SHP77 (cell line): ENCODE measurements at regions not wholly inside any gene's neighbourhood (a gene's known extent, or its start where the extent isn't known, plus 50 kb on each side); places are given as distances from the start of the nearest gene placed in this dataset.
"Not testable (repeated sequence)": the region's sequence is repeated elsewhere in the genome, so short reads cannot be mapped to it uniquely, and the experiment has no call there.

Source experiments
- DNase-seq, 2 experiments: peaks; one replicate each; lab custom pipeline; 2025; lab: John Stamatoyannopoulos, UW

DNA sequence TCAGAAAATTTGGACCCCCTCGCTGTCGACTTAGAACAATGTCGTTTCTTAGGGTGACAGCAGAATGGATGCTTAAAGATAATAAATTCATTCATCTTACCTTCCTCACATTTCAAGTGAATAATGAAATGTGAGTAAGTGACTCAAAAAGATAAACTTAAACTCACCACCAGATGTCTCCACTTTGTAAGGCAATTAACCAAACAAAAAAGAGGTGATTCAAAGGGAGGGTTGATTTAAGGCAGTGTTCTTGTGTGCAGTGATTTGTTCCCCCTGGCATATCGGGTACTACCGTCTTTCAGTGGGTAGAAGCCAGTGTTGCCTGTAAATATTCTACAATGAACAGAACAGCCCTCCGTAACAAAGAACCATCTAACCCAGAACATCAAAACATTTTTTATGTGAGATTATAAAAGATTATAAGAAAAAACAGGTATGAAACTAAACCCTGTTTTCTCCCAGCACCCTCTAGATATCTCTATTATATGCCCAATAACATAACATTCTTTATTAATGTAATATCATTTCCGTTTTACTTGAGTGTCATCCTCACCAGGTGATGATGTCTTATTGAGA is 589.7 kb downstream of the CBLN4 start:
- peak; percentile 32 to 39 for DNase-seq

DNA sequence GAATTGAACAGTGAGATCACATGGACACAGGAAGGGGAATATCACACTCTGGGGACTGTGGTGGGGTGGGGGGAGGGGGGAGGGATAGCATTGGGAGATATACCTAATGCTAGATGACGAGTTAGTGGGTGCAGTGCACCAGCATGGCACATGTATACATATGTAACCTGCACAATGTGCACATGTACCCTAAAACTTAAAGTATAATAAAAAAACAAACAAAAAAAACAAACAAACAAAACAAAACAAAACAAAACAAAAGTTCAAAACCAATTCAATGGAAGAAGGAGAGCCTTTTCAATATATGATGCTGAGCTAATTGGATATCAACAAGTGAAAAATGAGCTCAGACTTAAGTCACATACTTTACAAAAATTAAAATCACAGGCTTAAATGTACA is 592.8 kb downstream of the CBLN4 start:
- DNase-seq, result not testable (repeated sequence)

DNA sequence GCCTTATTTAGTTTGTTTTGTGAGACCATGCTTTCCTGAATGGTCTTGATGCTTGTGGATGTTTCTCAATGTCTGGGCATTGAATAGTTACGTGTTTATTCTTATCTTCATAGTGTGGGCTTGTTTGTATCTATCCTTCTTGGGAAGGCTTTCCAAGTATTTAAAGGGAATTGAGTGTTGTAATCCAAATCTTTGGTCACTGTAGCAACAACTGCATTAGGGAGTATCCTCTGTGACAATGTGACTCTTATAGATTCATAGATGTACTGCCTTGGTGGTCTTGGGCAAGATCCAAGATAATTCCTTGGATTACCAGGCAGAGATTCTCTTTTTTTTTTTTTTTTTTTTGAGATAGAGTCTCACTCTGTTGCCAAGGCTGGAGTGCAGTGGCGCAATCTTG is 598.4 kb downstream of the CBLN4 start:
- no peak for DNase-seq

DNA sequence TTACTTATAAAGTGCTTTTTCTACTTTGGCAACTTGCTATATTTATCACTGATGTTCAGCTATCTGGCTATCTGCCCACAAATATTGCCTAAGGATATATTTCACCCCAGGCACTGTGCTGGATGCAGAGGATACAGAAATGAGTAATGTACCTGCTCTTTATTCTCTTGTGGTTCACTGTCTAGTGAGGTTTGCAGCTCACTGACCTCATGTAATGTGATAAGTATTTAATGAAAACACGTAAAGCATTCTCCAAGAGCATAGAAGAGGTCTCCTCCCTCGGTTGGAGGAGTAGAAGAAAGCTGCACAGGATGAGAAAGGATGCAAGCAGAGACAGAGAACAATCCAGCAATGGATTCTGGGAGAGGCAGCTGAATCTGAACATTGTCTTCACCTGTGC is 610.7 kb downstream of the CBLN4 start:
- no peak for DNase-seq

DNA sequence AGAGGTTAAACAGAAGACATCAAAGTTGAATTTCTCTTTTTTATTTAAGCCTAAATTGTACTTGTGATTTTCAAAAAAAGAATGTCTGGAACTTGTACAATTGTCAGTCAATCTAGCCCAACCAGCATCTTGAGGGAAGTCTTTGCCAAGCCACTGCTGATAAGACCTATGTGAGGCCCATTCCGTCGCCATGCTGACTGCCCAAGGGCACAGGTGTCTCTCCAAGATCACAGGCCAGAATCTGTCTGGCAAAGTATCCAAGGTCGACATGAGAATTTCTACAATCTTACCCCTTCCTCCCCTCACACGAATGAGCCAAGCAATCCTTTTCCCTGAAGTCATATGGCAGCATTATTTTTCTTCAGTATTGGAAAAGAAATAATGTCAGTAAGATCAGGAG is 614.5 kb downstream of the CBLN4 start:
- DNase-seq, result no peak

DNA sequence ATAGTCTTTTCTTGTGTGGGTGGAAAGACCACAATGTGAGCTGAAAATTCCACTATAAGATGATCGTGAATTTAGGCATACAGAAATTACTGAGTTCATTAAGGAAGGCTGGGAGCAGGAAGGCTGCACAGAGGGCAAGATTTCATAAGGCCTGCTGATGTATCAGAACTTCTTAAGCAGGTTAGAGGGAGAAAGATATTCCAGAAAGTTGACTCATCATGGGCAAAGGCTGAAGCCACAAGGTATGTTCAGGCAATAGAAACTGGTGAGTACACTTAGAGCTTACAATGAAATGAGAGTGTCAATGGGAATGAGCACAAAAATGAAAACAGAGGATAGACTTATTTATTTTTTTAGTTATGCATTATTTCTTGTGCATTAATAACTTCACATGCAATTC is 618.6 kb downstream of the CBLN4 start:
- no peak for DNase-seq

DNA sequence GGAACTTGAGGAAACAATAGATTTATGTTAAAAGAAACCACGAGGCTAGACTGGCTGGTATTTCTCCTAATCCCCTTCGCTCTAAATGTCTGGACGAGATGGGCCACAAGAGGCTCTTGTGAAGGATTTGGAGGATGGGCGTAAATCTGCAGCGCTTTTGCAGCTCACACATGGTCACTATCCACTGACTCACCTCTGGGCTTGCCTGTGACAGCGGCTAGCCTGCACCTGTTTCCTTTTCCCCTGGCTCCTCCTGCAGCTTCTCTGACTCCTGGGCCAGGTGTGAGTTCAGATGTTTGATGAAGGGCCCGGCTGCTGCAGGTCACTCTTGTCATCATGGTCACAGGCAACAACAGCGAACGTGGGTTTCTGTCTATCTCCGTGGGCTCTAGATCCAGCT is 629.4 kb downstream of the CBLN4 start:
- peak; percentile 35 to 50 for DNase-seq

DNA sequence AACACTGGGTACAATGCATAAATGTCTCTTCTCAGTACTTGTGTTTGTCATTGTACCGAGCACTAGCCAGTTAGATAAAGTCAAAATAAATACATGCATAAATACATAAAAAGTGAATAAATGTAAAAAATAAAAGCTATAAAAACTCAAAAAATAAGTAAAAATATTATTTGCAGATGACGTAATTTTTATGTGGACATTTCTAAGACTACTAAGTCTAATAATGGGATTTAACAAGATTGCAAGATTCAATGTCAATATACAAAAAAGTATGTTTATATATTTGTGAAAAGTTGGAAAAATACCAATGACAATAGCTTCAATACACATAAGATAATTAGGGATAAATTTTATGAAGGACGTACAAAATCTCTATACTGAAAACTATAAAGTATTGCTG is 639.6 kb downstream of the CBLN4 start:
- DNase-seq, result no peak

DNA sequence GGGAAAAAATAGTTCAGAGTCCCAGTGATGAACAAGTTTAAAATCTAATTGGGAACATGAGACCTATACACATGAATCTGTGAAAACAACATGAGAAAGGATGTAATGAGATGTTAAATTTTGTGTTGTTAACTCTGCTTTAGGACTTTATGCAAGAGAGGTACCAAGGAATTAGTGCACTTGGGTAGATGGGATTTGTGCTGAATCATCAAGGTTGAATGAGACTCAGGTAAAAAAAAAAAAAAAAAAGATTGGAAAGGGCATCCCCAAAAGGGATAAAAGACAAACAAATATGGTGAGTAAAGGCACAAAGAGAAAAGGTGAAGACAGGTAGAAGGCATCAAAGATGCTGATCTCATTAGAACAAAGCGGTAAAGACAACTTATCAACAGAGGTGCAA is 644.4 kb downstream of the CBLN4 start:
- no peak for DNase-seq

DNA sequence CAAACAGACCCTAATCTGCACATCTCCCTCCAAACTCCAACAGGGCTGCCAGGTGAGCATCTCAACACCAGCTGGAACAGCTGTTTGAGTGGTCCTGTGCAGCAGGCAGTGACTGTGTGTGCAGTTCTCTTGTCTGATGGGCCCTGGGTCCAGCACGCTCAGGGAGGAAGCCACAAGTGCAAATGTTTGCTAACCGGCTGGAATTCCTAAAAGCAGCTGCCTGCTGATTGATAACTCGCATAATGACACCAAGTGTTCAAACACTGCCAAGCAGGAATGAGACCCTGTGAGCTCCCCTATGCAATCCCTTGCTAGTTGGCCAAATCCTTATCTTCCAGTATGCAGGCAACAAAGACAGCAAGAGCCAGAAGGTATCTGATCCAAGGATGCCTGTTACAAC is 650.6 kb downstream of the CBLN4 start:
- peak; percentile 93 to 94 for DNase-seq

DNA sequence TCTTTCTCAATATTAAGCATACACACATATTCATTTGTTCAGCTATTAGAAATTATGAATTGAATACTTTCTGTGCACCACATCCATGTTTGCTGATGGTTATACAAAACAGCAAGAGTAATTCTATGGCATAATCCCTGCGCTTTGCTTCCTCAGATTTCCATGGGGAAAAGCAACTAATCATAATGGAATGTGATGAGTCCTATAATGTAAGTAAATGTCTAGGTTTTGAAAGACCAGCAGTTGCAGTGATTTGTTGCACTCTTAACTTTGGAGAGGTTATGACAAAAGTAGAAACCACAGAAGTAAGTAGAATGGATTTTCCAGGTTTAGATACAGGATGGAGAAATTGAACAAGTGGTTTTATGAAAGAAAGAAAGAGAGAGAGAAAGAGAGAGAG is 652.1 kb downstream of the CBLN4 start:
- DNase-seq, result no peak

DNA sequence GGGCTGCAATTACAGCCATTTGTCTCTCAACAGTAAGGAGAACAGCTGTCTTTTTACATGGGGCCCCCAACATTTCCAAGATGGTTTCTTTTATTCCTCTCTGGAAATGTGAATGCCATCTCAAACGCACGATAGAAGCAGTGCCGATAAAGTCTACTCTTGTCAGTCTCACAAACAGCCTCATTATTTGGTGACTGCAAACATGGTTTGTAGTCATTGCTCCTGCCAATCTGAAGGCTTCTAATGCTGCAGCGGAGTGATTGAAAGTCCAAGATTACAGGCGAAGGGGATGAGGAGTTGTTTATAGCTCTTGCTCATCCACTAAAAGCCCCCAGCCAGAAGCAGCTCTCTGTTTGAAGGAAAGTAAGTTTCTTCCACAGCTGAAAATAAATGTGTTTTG is 657.1 kb downstream of the CBLN4 start:
- DNase-seq, result no peak

DNA sequence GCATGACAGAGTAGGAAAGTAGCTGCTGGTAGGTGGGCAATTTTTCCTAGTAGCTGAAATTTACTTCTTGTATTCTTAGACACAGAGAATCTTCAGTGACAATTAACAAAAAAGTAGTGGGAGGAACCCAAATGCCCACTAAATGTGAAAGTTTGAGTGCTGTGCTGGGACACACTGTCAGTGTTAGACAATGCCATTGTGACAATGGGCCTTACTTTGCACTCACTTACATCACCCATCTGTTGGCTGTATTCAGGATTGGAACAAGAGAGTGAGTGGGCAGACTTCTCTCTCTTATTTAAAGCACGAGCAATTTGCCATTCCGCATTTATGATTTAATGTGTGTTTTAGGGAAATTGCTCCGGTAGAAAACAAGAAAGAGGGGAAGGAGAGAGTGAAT is 662.5 kb downstream of the CBLN4 start:
- no peak for DNase-seq

DNA sequence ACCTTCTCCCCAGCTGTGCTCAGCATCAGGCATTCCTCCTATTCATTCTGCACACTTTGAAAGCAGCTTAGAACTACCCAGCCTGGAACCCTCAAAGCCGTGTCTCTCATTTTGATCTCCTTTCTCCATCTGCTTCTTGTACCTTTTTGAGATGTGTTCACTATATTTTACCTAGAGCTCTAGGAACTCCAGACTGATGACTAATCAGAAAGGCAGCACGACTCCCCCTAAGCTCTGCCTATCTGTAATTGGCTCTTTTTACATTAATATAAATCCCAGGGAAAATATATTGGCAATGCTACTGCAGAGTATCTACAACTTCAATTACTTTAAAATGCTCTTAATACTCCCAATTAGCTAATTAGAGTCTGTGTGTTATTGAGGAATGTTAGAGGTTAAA is 671.5 kb downstream of the CBLN4 start:
- no peak for DNase-seq

DNA sequence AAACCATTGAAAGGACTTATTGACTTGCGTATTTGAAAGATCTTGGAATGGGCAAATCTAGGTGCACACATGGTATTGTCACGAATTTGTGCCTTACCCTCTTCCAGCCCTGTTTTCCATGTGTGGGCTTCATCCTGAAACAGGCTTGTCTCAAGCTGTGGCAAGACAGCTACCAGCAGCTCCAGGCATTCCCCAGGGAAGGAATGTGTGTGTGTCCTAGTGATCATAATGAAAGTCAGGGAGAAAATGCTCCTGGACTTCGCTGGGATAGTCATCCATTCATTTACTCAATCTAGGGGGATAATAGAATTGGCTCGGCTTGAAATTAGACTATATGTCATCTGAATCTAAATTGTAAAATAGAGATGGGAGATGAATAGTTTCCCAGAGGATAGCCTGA is 676.2 kb downstream of the CBLN4 start:
- no peak for DNase-seq

DNA sequence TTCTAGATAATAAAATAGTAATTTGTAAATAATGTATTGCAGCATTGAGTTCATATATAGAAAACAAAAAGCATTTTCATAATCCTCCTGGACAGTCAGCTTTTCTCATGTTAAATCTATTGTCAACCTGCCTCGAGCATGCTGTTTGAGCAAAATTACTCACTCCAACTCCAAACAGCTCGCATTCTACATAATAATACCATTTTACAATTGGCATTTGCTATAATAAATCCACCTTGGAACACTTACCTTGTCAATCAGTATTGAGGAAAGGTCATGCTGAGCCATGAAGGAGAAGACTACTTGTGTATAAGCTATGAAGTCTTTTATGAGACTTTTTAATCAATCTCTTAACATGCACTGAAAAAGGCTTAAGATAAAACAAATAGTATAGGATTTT is 682.6 kb downstream of the CBLN4 start:
- DNase-seq, result no peak

DNA sequence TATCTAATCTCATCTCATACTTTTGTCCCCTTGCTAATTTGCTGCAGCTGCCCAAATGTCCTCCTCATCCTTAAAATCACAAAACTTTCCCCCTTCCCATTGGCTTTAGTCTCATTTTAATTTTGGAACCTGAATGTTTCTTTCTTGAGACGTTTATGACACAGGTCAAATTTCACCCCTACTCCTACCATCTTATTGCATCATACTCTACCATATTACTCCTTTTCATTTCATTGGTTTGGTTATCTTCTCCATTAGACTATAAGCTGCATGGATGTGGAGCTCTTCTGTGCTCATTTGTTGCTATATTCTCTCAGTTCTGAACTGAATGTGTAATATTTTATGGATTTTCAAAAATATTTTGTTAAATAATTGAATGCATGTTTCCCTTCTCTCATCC is 688.6 kb downstream of the CBLN4 start:
- no peak for DNase-seq

DNA sequence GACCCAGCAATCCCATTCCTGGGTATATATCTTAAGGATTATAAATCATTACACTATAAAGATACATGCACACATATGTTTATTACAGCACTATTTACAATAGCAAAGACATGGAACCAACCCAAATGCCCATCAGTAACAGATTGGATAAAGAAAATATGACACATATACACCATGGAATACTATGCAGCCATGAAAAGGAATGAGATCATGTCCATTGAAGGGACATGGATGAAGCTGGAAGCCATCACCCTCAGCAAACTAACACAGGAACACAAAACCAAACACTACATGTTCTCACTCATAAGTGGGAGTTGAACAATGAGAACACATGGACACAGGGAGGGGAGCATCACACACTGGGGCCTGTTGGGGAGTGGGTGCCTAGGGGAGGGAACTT is 694.5 kb downstream of the CBLN4 start:
- not testable (repeated sequence) for DNase-seq

DNA sequence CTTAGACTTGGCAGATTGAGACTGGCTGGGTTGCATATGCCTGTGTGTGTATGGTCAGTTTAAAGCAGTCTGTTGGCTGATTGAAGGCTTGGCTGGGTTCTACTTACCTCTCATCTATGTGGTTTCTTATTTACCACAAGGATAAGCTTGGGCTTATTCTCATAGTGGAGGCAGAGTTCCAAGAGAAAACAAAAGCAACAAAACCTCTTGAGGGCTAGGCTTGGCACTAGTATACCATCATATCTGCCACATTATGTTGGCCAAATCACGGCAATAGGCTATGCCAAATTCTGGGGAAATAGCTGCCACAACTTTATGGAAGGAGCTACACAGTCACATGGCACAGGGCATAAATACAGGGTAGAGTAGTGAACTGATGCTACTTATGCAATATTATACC is 714.1 kb downstream of the CBLN4 start:
- no peak for DNase-seq

DNA sequence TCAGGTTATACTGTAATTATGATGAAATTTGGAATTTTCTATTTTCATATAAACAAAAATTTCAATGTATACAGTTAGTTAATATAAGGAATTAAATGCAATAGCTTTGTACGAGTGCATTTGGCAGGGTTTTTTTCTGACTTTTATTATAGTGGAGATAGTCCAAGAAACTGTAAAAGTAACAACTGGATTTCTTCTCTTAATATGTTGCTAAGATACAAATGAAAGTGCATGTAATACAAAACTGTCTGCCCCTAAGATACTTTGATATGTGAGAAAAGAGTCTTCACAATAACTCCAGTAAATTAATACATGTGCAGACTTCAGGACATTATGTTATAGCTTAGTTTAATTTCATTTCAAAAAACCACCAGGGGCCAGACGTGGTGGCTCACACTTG is 721.4 kb downstream of the CBLN4 start:
- no peak for DNase-seq

DNA sequence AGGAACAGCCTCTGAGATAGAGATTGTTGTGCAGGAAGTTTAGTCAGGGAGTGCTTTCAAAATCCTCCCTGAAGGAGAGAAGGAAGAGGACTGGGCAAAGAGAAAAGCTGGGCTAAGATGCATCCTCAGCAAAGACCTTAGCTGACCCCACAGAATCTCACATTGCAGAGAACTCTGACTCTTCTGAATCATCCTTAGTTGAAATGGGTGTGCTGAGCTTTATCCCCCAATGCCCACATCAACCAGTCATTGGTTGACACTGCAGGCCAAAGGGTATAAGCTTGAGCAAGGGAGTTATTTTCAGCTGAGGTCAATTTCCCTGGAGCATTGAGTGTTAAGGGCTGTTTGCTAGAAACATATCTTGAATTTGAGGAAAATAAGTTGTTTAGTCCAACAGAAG is 732.2 kb downstream of the CBLN4 start:
- DNase-seq, result no peak

DNA sequence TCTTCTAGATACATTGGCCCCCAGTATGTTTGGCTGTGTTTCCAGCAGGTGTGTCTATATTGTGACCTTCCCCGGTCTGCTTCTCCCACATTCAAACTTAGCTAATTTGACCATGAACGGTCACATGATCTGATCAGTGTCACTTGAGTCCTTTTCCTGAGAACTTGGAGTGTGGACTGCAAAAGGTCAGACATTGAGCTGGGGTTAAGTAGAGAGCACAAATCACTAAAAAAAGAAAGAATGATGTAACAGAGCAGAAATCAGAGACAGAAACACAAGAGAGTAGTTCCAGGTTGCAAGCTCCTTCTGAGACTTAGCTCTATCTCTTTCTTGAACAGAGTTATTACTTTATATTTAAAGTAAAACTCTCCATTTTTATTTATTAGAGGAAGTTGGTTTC is 733.9 kb downstream of the CBLN4 start:
- no peak for DNase-seq

DNA sequence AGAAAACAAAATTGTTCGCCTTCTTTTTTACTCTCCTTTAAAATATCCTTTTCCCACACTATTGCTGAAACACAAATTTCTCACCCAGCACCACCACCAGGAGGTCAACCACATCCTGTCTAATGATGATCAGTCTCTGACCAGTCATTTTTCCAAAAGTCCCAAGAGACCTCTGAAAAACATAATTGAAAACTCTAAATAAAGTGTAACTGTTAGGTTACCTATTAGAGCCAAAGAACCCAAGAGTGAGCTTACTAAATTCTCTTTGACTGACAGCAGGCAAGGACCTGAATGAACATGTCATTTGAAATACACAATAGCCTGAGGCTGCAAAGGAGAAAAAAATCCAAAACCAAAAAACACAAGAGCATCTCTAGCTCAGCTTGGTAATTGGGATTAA is 735.4 kb downstream of the CBLN4 start:
- no peak for DNase-seq

DNA sequence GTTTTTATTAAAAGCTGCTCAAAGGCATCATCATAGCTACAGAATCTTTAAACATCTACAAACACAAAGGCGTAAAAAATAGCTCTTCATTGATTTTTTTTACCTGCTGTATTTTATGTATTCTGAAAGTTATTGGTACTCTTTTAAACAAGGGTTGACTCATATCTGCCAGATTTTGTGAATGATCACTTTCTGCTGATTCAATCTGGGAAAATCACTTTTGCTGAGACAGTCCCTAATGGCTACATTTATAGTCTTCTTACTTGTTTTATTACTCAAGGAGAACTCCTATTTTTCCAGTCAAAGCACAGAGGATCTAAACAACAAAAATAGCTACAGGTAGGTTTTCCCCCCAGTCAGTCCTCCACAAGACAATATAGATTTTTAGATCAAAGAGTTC is 739.0 kb downstream of the CBLN4 start:
- DNase-seq, result no peak

DNA sequence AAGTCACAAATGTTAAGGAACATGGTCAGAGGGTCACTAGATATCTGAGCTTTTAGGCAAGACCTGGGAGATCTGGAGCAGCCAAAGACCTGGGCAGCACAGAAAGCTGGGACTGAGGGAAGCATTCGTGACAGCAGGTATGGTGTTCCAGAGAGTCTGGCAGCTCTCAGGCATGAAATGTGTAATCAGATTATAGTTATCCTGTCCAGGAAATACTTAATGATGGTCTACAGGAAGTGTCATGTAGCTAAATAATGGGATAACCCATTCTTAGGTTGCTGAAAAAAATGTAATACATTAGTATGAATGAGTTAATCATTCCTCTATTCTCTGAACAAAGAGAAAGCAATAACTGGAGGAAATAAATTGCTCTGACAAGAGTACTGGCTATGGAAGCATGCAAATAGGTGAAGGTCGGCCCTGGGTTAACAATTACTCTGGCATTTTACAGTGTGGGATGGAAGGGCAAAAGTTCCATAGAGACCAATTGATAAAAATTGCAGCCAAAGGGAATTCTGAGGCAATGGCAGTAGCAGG is 740.5 kb downstream of the CBLN4 start:
- DNase-seq, result no peak
